Tibial nerve (tissue), 4 donors: ENCODE measurements at regions not wholly inside any gene's neighbourhood (a gene's known extent, or its start where the extent isn't known, plus 50 kb on each side); places are given as distances from the start of the nearest gene placed in this dataset.

Source experiments
- DNase-seq, 2 donors: peaks; one replicate each; pipeline ENCODE4 v3.0.0-alpha.2; 2019; ENCODE audit warnings: low spot score in 2 of 2
- H3K27ac ChIP-seq, 4 donors: fragments of 200-600 bp; sonication (generic) in 3 of 4; one replicate each; pipeline ENCODE4 v1.5.1; 2017 to 2019; ENCODE audit warnings: mild to moderate bottlenecking in 1 of 4
- H3K27me3 ChIP-seq, 2 donors: fragments of 200-600 bp; sonication (generic) in 1 of 2; one replicate each; pipeline versions ENCODE4 v1.5.1 to v1.6.0; 2017 to 2019
- H3K36me3 ChIP-seq, 3 donors: fragments of 200-600 bp; sonication (generic); one replicate each; pipeline ENCODE4 v1.5.1; 2018 to 2019
- H3K4me1 ChIP-seq, 4 donors: fragments of 200-600 bp; sonication (generic) in 3 of 4; one replicate each; pipeline ENCODE4 v1.5.1; 2017 to 2019
- H3K4me3 ChIP-seq, 4 donors: fragments of 200-600 bp; sonication (generic) in 3 of 4; one replicate each; pipeline ENCODE4 v1.5.1; 2017 to 2019; ENCODE audit warnings: mild to moderate bottlenecking in 1 of 4, moderate library complexity in 1 of 4
- H3K9me3 ChIP-seq, 4 donors: fragments of 200-600 bp; sonication (generic) in 3 of 4; one replicate each; pipeline ENCODE4 v1.5.1; 2017 to 2019
- EP300 ChIP-seq, 2 donors: sonication (generic); formaldehyde crosslinking; IDR thresholded peaks; one replicate each; pipeline ENCODE4 v1.6.1; 2017; ENCODE audit warnings: antibody characterized with exemption in 2 of 2, mild to moderate bottlenecking in 1 of 2
- POLR2A ChIP-seq, 2 donors: fragments of 450-650 bp; IDR thresholded peaks; one replicate each; pipeline ENCODE4 v1.6.1; 2017; ENCODE audit warnings: antibody characterized with exemption in 2 of 2, mild to moderate bottlenecking in 2 of 2, moderate library complexity in 2 of 2
- WGBS, 2 donors: methylation state at CpG; one replicate each; pipeline ENCODE4 v1.1.5; 2018; 5-methylcytosine and 5-hydroxymethylcytosine counted together
- TF ChIP-seq, protein P1 (sequence below), 5 experiments: fragments of 200-600 bp in 3 of 5; fragments of 450-650 bp in 2 of 5; sonication (generic) in 3 of 5; IDR thresholded peaks; one replicate each; pipeline ENCODE4 v1.5.1; 2016 to 2019; ENCODE audit warnings: antibody characterized with exemption in 5 of 5, mild to moderate bottlenecking in 3 of 5, moderate library complexity in 2 of 5

DNA sequence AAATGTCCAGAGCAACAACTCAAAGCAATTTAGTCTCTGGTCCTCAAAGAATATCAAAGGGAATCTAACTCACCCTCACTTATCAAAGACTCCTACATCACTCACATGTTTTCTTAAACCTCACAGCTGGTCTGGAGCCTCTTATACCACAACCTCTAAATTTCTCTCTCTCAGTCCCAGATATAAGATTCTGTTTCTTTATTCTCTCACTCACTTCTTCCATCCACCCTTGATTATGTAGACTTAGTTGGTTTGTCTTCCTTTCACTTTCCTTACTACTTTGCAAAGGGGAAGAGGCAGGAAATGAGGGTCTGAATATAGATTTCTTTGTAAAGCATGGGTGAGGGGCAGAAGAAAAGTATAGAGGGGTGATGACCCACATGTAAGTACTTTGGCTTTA lies 75.4 kb upstream of the STARD4 start:
- no peak for DNase-seq
- H3K4me1 ChIP-seq: no peaks in the 10 kb centered on the region
- H3K9me3 ChIP-seq: no peaks in the 10 kb centered on the region
- no peaks in the 10 kb centered on the region for H3K27me3 ChIP-seq
- no peaks in the 10 kb centered on the region for H3K36me3 ChIP-seq
- no peak overlapping the region for H3K27ac ChIP-seq
- TF ChIP-seq EP300 (IDR thresholded peaks at IDR 0.05): no peak
- TF ChIP-seq, protein P1, sequence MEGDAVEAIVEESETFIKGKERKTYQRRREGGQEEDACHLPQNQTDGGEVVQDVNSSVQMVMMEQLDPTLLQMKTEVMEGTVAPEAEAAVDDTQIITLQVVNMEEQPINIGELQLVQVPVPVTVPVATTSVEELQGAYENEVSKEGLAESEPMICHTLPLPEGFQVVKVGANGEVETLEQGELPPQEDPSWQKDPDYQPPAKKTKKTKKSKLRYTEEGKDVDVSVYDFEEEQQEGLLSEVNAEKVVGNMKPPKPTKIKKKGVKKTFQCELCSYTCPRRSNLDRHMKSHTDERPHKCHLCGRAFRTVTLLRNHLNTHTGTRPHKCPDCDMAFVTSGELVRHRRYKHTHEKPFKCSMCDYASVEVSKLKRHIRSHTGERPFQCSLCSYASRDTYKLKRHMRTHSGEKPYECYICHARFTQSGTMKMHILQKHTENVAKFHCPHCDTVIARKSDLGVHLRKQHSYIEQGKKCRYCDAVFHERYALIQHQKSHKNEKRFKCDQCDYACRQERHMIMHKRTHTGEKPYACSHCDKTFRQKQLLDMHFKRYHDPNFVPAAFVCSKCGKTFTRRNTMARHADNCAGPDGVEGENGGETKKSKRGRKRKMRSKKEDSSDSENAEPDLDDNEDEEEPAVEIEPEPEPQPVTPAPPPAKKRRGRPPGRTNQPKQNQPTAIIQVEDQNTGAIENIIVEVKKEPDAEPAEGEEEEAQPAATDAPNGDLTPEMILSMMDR (IDR thresholded peaks at IDR 0.05): no peak
- TF ChIP-seq POLR2A (IDR thresholded peaks at IDR 0.05): no peak
- no peak overlapping the region for H3K4me3 ChIP-seq

DNA sequence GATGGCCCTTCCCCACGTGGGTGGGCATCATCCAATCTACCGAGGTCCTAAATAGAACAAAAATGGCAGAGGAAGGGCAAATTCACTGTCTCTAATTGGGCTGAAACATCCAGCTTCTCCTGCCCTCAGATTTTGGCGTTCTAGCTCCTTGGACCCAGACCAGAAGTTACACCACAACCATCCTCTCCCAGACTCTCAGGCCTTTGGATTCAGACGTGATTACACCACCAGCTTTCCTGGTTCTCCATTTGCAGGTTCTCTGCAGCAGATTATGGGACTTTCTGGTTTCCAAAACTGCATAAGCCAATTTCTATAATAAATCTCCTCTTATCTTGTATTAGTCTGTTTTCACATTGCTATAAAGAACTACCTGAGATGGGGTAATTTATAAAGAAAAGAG lies 73.6 kb upstream of the STARD4 start:
- WGBS, 2 donors: 71 to 90% methylated on average over 4 of the region's 4 CpGs
- DNase-seq: no peak

DNA sequence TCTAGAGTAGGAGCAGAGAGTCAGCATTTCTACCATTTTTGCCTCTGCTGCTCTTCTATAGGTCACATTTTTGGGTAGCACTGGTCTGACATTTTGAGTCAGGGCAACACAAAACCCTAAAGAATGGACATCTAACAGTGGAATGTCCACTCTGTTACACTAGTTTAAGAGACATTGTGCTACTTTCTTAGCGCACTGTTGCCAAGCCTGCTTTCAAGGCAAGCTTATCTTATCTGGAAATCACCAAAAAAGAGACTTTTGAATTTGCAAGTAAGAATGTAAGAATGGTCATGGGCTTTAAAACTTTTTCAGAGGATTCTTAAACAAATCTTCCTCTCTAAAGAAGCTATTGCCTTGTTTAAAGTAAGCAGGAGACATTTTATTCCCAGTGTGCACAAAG lies 73.0 kb upstream of the STARD4 start:
- H3K27me3 ChIP-seq: no peaks in the 10 kb centered on the region
- no peak overlapping the region for H3K4me3 ChIP-seq
- no peaks in the 10 kb centered on the region for H3K4me1 ChIP-seq
- H3K36me3 ChIP-seq: no peaks in the 10 kb centered on the region
- no peak overlapping the region for H3K27ac ChIP-seq
- no peaks in the 10 kb centered on the region for H3K9me3 ChIP-seq
- WGBS, 2 donors: 91 to 95% methylated on average over 1 of the region's 1 CpG
- TF ChIP-seq POLR2A (IDR thresholded peaks at IDR 0.05): no peak
- TF ChIP-seq, protein P1 (IDR thresholded peaks at IDR 0.05): no peak
- TF ChIP-seq EP300 (IDR thresholded peaks at IDR 0.05): no peak
- no peak for DNase-seq

More for the DNA sequence above, 73.6 kb upstream of the STARD4 start:
- TF ChIP-seq, protein P1 (IDR thresholded peaks at IDR 0.05): no peak
- Histone ChIP-seq H3K4me1 (no peaks in the 10 kb centered on the region), H3K27ac (no peak overlapping the region), H3K4me3 (no peak overlapping the region), H3K9me3 (no peaks in the 10 kb centered on the region), H3K36me3 (no peaks in the 10 kb centered on the region), H3K27me3 (no peaks in the 10 kb centered on the region)

GRCh38 chr5:111584651-111585050 lies 72.3 kb upstream of the STARD4 start:
- Histone ChIP-seq H3K9me3 (peaks cover 0 to under 1% (median 0%) of the 10 kb centered on the region in 4 donors), H3K4me1 (no peaks in the 10 kb centered on the region), H3K27ac (no peak overlapping the region), H3K27me3 (no peaks in the 10 kb centered on the region), H3K4me3 (no peak overlapping the region), H3K36me3 (no peaks in the 10 kb centered on the region)
- WGBS, 2 donors: 65 to 67% methylated on average over 1 of the region's 1 CpG
- DNase-seq: no peak
- TF ChIP-seq, protein P1 (IDR thresholded peaks at IDR 0.05): no peak
- TF ChIP-seq EP300 (IDR thresholded peaks at IDR 0.05): no peak
- no peak for TF ChIP-seq POLR2A (IDR thresholded peaks at IDR 0.05)

DNA sequence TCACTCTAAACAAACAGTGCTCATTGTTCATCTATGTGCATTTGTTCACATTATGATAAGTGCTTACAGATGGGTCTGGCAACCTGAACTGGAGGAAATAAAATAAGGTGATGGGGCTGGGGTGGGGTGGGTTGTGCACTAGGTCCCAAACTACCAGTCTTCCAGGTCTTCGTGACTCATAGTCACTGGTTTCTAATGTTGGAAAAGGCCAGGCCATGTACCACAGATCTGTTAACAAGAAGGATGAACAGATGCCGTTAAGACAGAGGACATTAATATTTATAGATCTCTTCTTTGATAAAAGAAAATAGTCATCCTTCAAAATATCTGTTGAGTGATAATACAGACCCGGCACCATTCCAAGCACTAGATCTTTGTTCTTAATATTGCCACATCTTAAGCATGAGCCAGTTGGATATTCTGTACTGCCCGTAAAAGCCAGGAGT lies 71.4 kb upstream of the STARD4 start:
- Histone ChIP-seq H3K27ac (no peak overlapping the region), H3K9me3 (peaks cover 0 to 7% (median 0%) of the 10 kb centered on the region in 4 donors), H3K4me3 (no peak overlapping the region), H3K27me3 (no peaks in the 10 kb centered on the region), H3K36me3 (no peaks in the 10 kb centered on the region), H3K4me1 (no peaks in the 10 kb centered on the region)
- no peak for DNase-seq
- no peak for TF ChIP-seq POLR2A (IDR thresholded peaks at IDR 0.05)
- TF ChIP-seq, protein P1 (IDR thresholded peaks at IDR 0.05): no peak
- no peak for TF ChIP-seq EP300 (IDR thresholded peaks at IDR 0.05)
- WGBS, 2 donors: 72 to 81% methylated on average over 4 of the region's 4 CpGs
